ENCODE measurements at regions not wholly inside any gene's neighbourhood (a gene's known extent, or its start where the extent isn't known, plus 50 kb on each side); places are given as distances from the start of the nearest gene placed in this dataset.

GRCh38 chr12:39028382-39028781 is 123.0 kb upstream of the CPNE8 start:
- no peaks in the 10 kb centered on the region for H3K36me3 ChIP-seq
- no peak overlapping the region for H3K9ac ChIP-seq
- H3K27ac ChIP-seq: no peak overlapping the region
- no peaks in the 10 kb centered on the region for H4K20me1 ChIP-seq
- H3K4me3 ChIP-seq: no peak overlapping the region
- H3K4me1 ChIP-seq: no peaks in the 10 kb centered on the region
- TF ChIP-seq Cebpa-rat (IDR thresholded peaks at IDR 0.05): no peak
- H3K4me2 ChIP-seq: no peak overlapping the region
- no peaks in the 10 kb centered on the region for H3K27me3 ChIP-seq
- H3K9me3 ChIP-seq: no peaks in the 10 kb centered on the region

- H3K4me2 ChIP-seq: no peak overlapping the region
- no peaks in the 10 kb centered on the region for H3K36me3 ChIP-seq
- H3K9ac ChIP-seq: no peak overlapping the region
- H3K4me1 ChIP-seq: no peaks in the 10 kb centered on the region
- no peak for TF ChIP-seq Cebpa-rat (IDR thresholded peaks at IDR 0.05)
- H3K9me3 ChIP-seq: no peaks in the 10 kb centered on the region
- H3K4me3 ChIP-seq: no peak overlapping the region
- no peak overlapping the region for H3K27ac ChIP-seq
- no peaks in the 10 kb centered on the region for H4K20me1 ChIP-seq
- no peaks in the 10 kb centered on the region for H3K27me3 ChIP-seq
These were observed 107.5 kb upstream of the CPNE8 start for GRCh38 chr12:39012870-39013269.

- Histone ChIP-seq H3K4me2 (no peak overlapping the region), H3K9me3 (no peaks in the 10 kb centered on the region), H3K4me1 (no peaks in the 10 kb centered on the region), H3K27ac (no peak overlapping the region), H3K4me3 (no peak overlapping the region), H3K27me3 (no peaks in the 10 kb centered on the region), H4K20me1 (no peaks in the 10 kb centered on the region), H3K9ac (no peak overlapping the region), H3K36me3 (no peaks in the 10 kb centered on the region)
- TF ChIP-seq Cebpa-rat (IDR thresholded peaks at IDR 0.05): no peak
These were observed 105.8 kb upstream of the CPNE8 start for GRCh38 chr12:39011166-39011565.

- Histone ChIP-seq H3K4me3 (no peak overlapping the region), H3K9ac (no peak overlapping the region), H3K9me3 (no peaks in the 10 kb centered on the region), H3K36me3 (no peaks in the 10 kb centered on the region), H3K4me1 (no peaks in the 10 kb centered on the region), H3K4me2 (no peak overlapping the region), H3K27ac (no peak overlapping the region), H3K27me3 (no peaks in the 10 kb centered on the region), H4K20me1 (no peaks in the 10 kb centered on the region)
- no peak for TF ChIP-seq Cebpa-rat (IDR thresholded peaks at IDR 0.05)
These were observed 105.0 kb upstream of the CPNE8 start for GRCh38 chr12:39010406-39010805.

GRCh38 chr12:39007619-39008018 is 102.2 kb upstream of the CPNE8 start:
- H3K27ac ChIP-seq: no peak overlapping the region
- H3K4me2 ChIP-seq: no peak overlapping the region
- no peaks in the 10 kb centered on the region for H3K9me3 ChIP-seq
- H3K27me3 ChIP-seq: no peaks in the 10 kb centered on the region
- no peak for TF ChIP-seq Cebpa-rat (IDR thresholded peaks at IDR 0.05)
- no peak overlapping the region for H3K4me3 ChIP-seq
- H3K36me3 ChIP-seq: no peaks in the 10 kb centered on the region
- H4K20me1 ChIP-seq: no peaks in the 10 kb centered on the region
- no peaks in the 10 kb centered on the region for H3K4me1 ChIP-seq
- no peak overlapping the region for H3K9ac ChIP-seq

GRCh38 chr12:39006286-39006685 is 100.9 kb upstream of the CPNE8 start:
- Histone ChIP-seq H3K4me1 (no peaks in the 10 kb centered on the region), H3K36me3 (no peaks in the 10 kb centered on the region), H3K27me3 (no peaks in the 10 kb centered on the region), H4K20me1 (no peaks in the 10 kb centered on the region), H3K9me3 (no peaks in the 10 kb centered on the region), H3K9ac (no peak overlapping the region), H3K4me2 (no peak overlapping the region), H3K27ac (no peak overlapping the region), H3K4me3 (no peak overlapping the region)
- no peak for TF ChIP-seq Cebpa-rat (IDR thresholded peaks at IDR 0.05)

- H3K4me3 ChIP-seq: no peak overlapping the region
- no peak overlapping the region for H3K27ac ChIP-seq
- H3K27me3 ChIP-seq: no peaks in the 10 kb centered on the region
- H3K9me3 ChIP-seq: no peaks in the 10 kb centered on the region
- no peaks in the 10 kb centered on the region for H3K36me3 ChIP-seq
- H4K20me1 ChIP-seq: no peaks in the 10 kb centered on the region
- H3K9ac ChIP-seq: no peak overlapping the region
- no peak for TF ChIP-seq Cebpa-rat (IDR thresholded peaks at IDR 0.05)
- H3K4me2 ChIP-seq: no peak overlapping the region
- no peaks in the 10 kb centered on the region for H3K4me1 ChIP-seq
These were observed 100.3 kb upstream of the CPNE8 start for GRCh38 chr12:39005671-39006070.

GRCh38 chr12:39003541-39004155 is 98.3 kb upstream of the CPNE8 start:
- Histone ChIP-seq H3K9ac (no peak overlapping the region), H3K27ac (no peak overlapping the region), H3K9me3 (no peaks in the 10 kb centered on the region), H3K27me3 (no peaks in the 10 kb centered on the region), H3K4me3 (no peak overlapping the region), H3K4me1 (no peaks in the 10 kb centered on the region), H4K20me1 (no peaks in the 10 kb centered on the region), H3K4me2 (no peak overlapping the region), H3K36me3 (no peaks in the 10 kb centered on the region)
- TF ChIP-seq Cebpa-rat (IDR thresholded peaks at IDR 0.05): no peak

- Histone ChIP-seq H3K9me3 (no peaks in the 10 kb centered on the region), H4K20me1 (no peaks in the 10 kb centered on the region), H3K4me3 (no peak overlapping the region), H3K4me2 (no peak overlapping the region), H3K27me3 (no peaks in the 10 kb centered on the region), H3K27ac (no peak overlapping the region), H3K4me1 (no peaks in the 10 kb centered on the region), H3K36me3 (no peaks in the 10 kb centered on the region), H3K9ac (no peak overlapping the region)
- TF ChIP-seq Cebpa-rat (IDR thresholded peaks at IDR 0.05): no peak
These were observed 95.0 kb upstream of the CPNE8 start for GRCh38 chr12:39000370-39000769.

GRCh38 chr12:38998887-38999482 is 93.6 kb upstream of the CPNE8 start:
- H3K4me3 ChIP-seq: no peak overlapping the region
- H3K36me3 ChIP-seq: no peaks in the 10 kb centered on the region
- TF ChIP-seq Cebpa-rat (IDR thresholded peaks at IDR 0.05): no peak
- H3K4me2 ChIP-seq: no peak overlapping the region
- no peaks in the 10 kb centered on the region for H3K9me3 ChIP-seq
- no peak overlapping the region for H3K27ac ChIP-seq
- no peaks in the 10 kb centered on the region for H4K20me1 ChIP-seq
- no peaks in the 10 kb centered on the region for H3K4me1 ChIP-seq
- no peak overlapping the region for H3K9ac ChIP-seq
- no peaks in the 10 kb centered on the region for H3K27me3 ChIP-seq

GRCh38 chr12:38995249-38995648 is 89.9 kb upstream of the CPNE8 start:
- Histone ChIP-seq H4K20me1 (no peaks in the 10 kb centered on the region), H3K9ac (no peak overlapping the region), H3K9me3 (no peaks in the 10 kb centered on the region), H3K4me2 (no peak overlapping the region), H3K4me3 (no peak overlapping the region), H3K27me3 (no peaks in the 10 kb centered on the region), H3K27ac (no peak overlapping the region), H3K36me3 (no peaks in the 10 kb centered on the region), H3K4me1 (no peaks in the 10 kb centered on the region)
- no peak for TF ChIP-seq Cebpa-rat (IDR thresholded peaks at IDR 0.05)
